GM12878 (cell line): ENCODE measurements at regions not wholly inside any gene's neighbourhood (a gene's known extent, or its start where the extent isn't known, plus 50 kb on each side); places are given as distances from the start of the nearest gene placed in this dataset.

Experiments
- ATAC-seq: fragments of 200-7000 bp; cut with Tn5 transposase; 3 replicates; pipeline ENCODE4 v1.9.1; 2020; ENCODE audit warnings: mild to moderate bottlenecking, moderate library complexity
- BruUV-seq: library from RNA; stranded (reverse); fragments of 400-500 nt; replicated peaks from 2 replicates; lab custom pipeline; 2021; lab: Mats Ljungman, UMichigan
- CTCF ChIA-PET: fragments of 300-600 bp; sonication (Branson Sonifier 250); formaldehyde crosslinking; extraction: SDS; loops from one replicate; lab custom pipeline; 2021; ENCODE audit warnings: inconsistent platforms; lab: Yijun Ruan, JAX
- POLR2A ChIA-PET: fragments of 350-600 bp; formaldehyde crosslinking; extraction: SDS; loops from one replicate; lab custom pipeline; 2021; ENCODE audit warnings: inconsistent platforms; lab: Charles Lee
- RAD21 ChIA-PET: fragments of 300-600 bp; sonication (Branson Sonifier 250); formaldehyde crosslinking; loops from one replicate; lab custom pipeline; 2023; ENCODE audit warnings: antibody characterized with exemption; ENCODE audit not compliant: unreplicated experiment; lab: Charles Lee
- SMC1A ChIA-PET: fragments of 300-600 bp; sonication (Branson Sonifier 250); formaldehyde crosslinking; loops from one replicate; lab custom pipeline; 2023; ENCODE audit not compliant: unreplicated experiment, uncharacterized antibody; lab: Charles Lee
- DNase-seq: peaks from one replicate; pipeline ENCODE4 v3.0.0-alpha.2; 2011; ENCODE audit warnings: low read depth, low spot score
- FAIRE-seq: peaks from 3 replicates; lab custom pipeline; 2011; peaks lifted over from hg19 to GRCh38; lab: Jason Lieb, UNC
- H2AFZ ChIP-seq: 2 replicates; pipeline ENCODE4 v1.6.0; 2011; ENCODE audit warnings: low read depth, low read length, control low read depth; ENCODE audit not compliant: control insufficient read depth
- H3K27ac ChIP-seq: 2 replicates; pipeline ENCODE4 v1.5.1; 2011; ENCODE audit warnings: control low read depth; ENCODE audit not compliant: control insufficient read depth, insufficient read depth
- H3K27me3 ChIP-seq, 2 experiments: replicated peaks in 1 of 2; 2 replicates each; pipeline versions ENCODE4 v1.6.0 to v1.6.1; 2011; ENCODE audit warnings: low read length in 1 of 2; ENCODE audit not compliant: control insufficient read depth in 2 of 2, insufficient read depth in 2 of 2
- H3K36me3 ChIP-seq, 2 experiments: 2 replicates each; pipeline ENCODE4 v1.5.1; 2011; ENCODE audit warnings: low read length in 1 of 2; ENCODE audit not compliant: control insufficient read depth in 2 of 2, insufficient read depth in 2 of 2
- H3K4me1 ChIP-seq: 2 replicates; pipeline ENCODE4 v1.6.1; 2011; ENCODE audit warnings: mild to moderate bottlenecking, low read length, moderate library complexity, mixed read lengths; ENCODE audit not compliant: control insufficient read depth, insufficient read depth
- H3K4me2 ChIP-seq: 2 replicates; pipeline ENCODE4 v1.6.0; 2011; ENCODE audit warnings: control low read depth; ENCODE audit not compliant: control insufficient read depth, insufficient read depth
- H3K4me3 ChIP-seq: fragments of 200-600 bp; sonication (generic); 2 replicates; pipeline ENCODE4 v1.5.1; 2016
- H3K79me2 ChIP-seq: 2 replicates; pipeline ENCODE4 v1.6.0; 2011; ENCODE audit warnings: low read length; ENCODE audit not compliant: control insufficient read depth, insufficient read depth
- H3K9ac ChIP-seq: 2 replicates; pipeline ENCODE4 v1.8.0; 2011; ENCODE audit warnings: low read length, control low read depth, mixed read lengths; ENCODE audit not compliant: control insufficient read depth, insufficient read depth
- H3K9me3 ChIP-seq: replicated peaks from 3 replicates; pipeline ENCODE4 v1.5.1; 2011; ENCODE audit warnings: mild to moderate bottlenecking, low read length; ENCODE audit not compliant: control insufficient read depth, insufficient read depth
- H4K20me1 ChIP-seq: 2 replicates; pipeline ENCODE4 v1.6.0; 2011; ENCODE audit not compliant: control insufficient read depth, insufficient read depth
- BHLHE40 ChIP-seq, 2 experiments: fragments of 450-650 bp in 1 of 2; IDR thresholded peaks; 2 replicates each; pipeline ENCODE4 v1.6.1; 2011 to 2017; ENCODE audit warnings: low read depth in 2 of 2, borderline replicate concordance in 1 of 2, improper control_type of control experiment in 1 of 2, low read length in 1 of 2, mild to moderate bottlenecking in 1 of 2
- CEBPB ChIP-seq, 2 experiments: fragments of 150-350 bp in 1 of 2; IDR thresholded peaks; 2 replicates each; pipeline ENCODE4 v1.6.1; 2012 to 2014; ENCODE audit warnings: low read depth in 2 of 2, low read length in 2 of 2, borderline replicate concordance in 1 of 2, inconsistent platforms in 1 of 2
- CEBPZ ChIP-seq: fragments of 150-350 bp; IDR thresholded peaks from 2 replicates; pipeline ENCODE4 v1.6.1; 2016; ENCODE audit warnings: low read depth, low read length
- CTCF ChIP-seq, 3 experiments: IDR thresholded peaks in 2 of 3; conservative IDR thresholded peaks in 1 of 3; 2 replicates each; pipeline ENCODE4 v1.5.1; 2011; ENCODE audit warnings: low read depth in 3 of 3, low read length in 3 of 3, mild to moderate bottlenecking in 3 of 3, control low read depth in 2 of 3, moderate library complexity in 2 of 3, inconsistent platforms in 1 of 3, mixed read lengths in 1 of 3; ENCODE audit not compliant: control insufficient read depth in 2 of 3, insufficient read depth in 1 of 3; ENCODE audit errors: extremely low read depth in 1 of 3
- CUX1 ChIP-seq: IDR thresholded peaks from 2 replicates; pipeline ENCODE4 v1.6.1; 2012; ENCODE audit warnings: improper control_type of control experiment, low read depth, low read length; ENCODE audit not compliant: insufficient replicate concordance
- NFXL1 ChIP-seq: fragments of 450-650 bp; IDR thresholded peaks from 2 replicates; pipeline ENCODE4 v1.6.1; 2017; ENCODE audit warnings: antibody characterized with exemption, mild to moderate bottlenecking, borderline replicate concordance
- POLR2AphosphoS5 ChIP-seq: IDR thresholded peaks from 2 replicates; pipeline ENCODE4 v1.6.1; 2011; ENCODE audit warnings: mild to moderate bottlenecking, low read length, inconsistent platforms
- RFX5 ChIP-seq: IDR thresholded peaks from 2 replicates; pipeline ENCODE4 v1.6.1; 2011; ENCODE audit warnings: low read depth, low read length, improper control_type of control experiment
- SMARCA5 ChIP-seq: fragments of 450-650 bp; IDR thresholded peaks from 2 replicates; pipeline ENCODE4 v1.6.1; 2017; ENCODE audit warnings: mild to moderate bottlenecking
- SREBF2 ChIP-seq: IDR thresholded peaks from 2 replicates; pipeline ENCODE4 v1.6.1; 2012; ENCODE audit warnings: mild to moderate bottlenecking, low read length
- SUZ12 ChIP-seq: fragments of 200-600 bp; sonication (generic); IDR thresholded peaks from one replicate; pipeline ENCODE4 v1.6.1; 2018; ENCODE audit warnings: antibody characterized with exemption, mild to moderate bottlenecking; ENCODE audit not compliant: unreplicated experiment
- in situ Hi-C: fragments of 300-500 bp; cut with MboI; formaldehyde crosslinking; loops from 9 replicates; pipeline ENCODE4 v1.14.3; 2018; ENCODE audit warnings: mixed read lengths
- intact Hi-C: fragments of 100-400 bp; cut with micrococcal nuclease; formaldehyde crosslinking; loops from one replicate; pipeline ENCODE4 v1.14.2; 2022; ENCODE audit not compliant: unreplicated experiment

GRCh38 chr18:64800151-64800550 is 651.3 kb upstream of the LINC00305 start:
- RAD21 ChIA-PET = no interaction called here
- SMC1A ChIA-PET = no interaction called here
- TF ChIP-seq NFXL1 (no peak), CEBPB (IDR thresholded peaks at IDR 0.05; ENCODE audit: borderline replicate concordance in 1 of 2, low read depth in 2 of 2, low read length in 2 of 2) (no peak), BHLHE40 (IDR thresholded peaks at IDR 0.05; ENCODE audit: borderline replicate concordance in 1 of 2, low read depth in 2 of 2, low read length in 1 of 2) (no peak), CTCF (IDR thresholded peaks at IDR 0.05 in 2 of 3, conservative IDR thresholded peaks at IDR 0.05 in 1 of 3; ENCODE audit: control insufficient read depth in 2 of 3, extremely low read depth in 1 of 3, insufficient read depth in 1 of 3, low read depth in 3 of 3, low read length in 3 of 3) (no peak), SUZ12 (no peak), RFX5 (no peak), CUX1 (no peak), SMARCA5 (no peak), CEBPZ (no peak), SREBF2 (no peak), POLR2AphosphoS5 (no peak)

More at GRCh38 chr18:64800151-64800550, 651.3 kb upstream of the LINC00305 start:
- Histone ChIP-seq H3K4me2 (no peak overlapping the region), H3K4me3 (no peak overlapping the region), H3K9me3 (no peaks in the 10 kb centered on the region), H2AFZ (no peak overlapping the region), H4K20me1 (no peaks in the 10 kb centered on the region), H3K27me3 (no peaks in the 10 kb centered on the region), H3K27ac (no peak overlapping the region), H3K9ac (no peak overlapping the region), H3K4me1 (no peaks in the 10 kb centered on the region), H3K36me3 (no peaks in the 10 kb centered on the region), H3K79me2 (no peaks in the 10 kb centered on the region)
- in situ Hi-C loops = no loop called here
- ChIA-PET CTCF (no interaction called here), POLR2A (no interaction called here)
- no TSS peak for BruUV-seq
- ATAC-seq = no peak
- no peak for DNase-seq
- intact Hi-C loops = no loop called here
- no peak for FAIRE-seq
